SK-N-SH (cell line): ENCODE measurements at regions not wholly inside any gene's neighbourhood (a gene's known extent, or its start where the extent isn't known, plus 50 kb on each side); places are given as distances from the start of the nearest gene placed in this dataset.

Experiments used
- CTCF ChIA-PET: fragments of 300-600, 350-600 bp; formaldehyde crosslinking; extraction: SDS; loops from one replicate; lab custom pipeline; 2021; lab: Yijun Ruan, JAX
- POLR2A ChIA-PET: fragments of 350-600 bp; sonication (Branson Sonifier 250); formaldehyde crosslinking; extraction: SDS; loops from one replicate; lab custom pipeline; 2020; ENCODE audit warnings: antibody characterized with exemption, inconsistent platforms; lab: Yijun Ruan, JAX
- DNase-seq: peaks from one replicate; pipeline ENCODE4 v3.0.0; 2012
- H2AFZ ChIP-seq: fragments of 200-600 bp; sonication (generic); 2 replicates; pipeline ENCODE4 v1.8.1; 2016; ENCODE audit warnings: antibody characterized with exemption, mild to moderate bottlenecking, low read depth
- H3F3A ChIP-seq: fragments of 200-600 bp; sonication (generic); replicated peaks from 2 replicates; pipeline ENCODE3; 2016; ENCODE audit warnings: antibody characterized with exemption, mild to moderate bottlenecking; ENCODE audit not compliant: insufficient read depth
- H3K27ac ChIP-seq, 2 experiments: fragments of 200-500 bp in 1 of 2; fragments of 200-600 bp in 1 of 2; sonication (Bioruptor generic) in 1 of 2; sonication (generic), shearing (Covaris generic) in 1 of 2; 2 replicates each; pipeline versions ENCODE4 v1.5.1 to v1.6.1; 2014 to 2016; ENCODE audit warnings: low read depth in 2 of 2, inconsistent platforms in 1 of 2, low read length in 1 of 2, mild to moderate bottlenecking in 1 of 2, mixed read lengths in 1 of 2
- H3K27me3 ChIP-seq: fragments of 200-600 bp; sonication (generic), shearing (Covaris generic); 2 replicates; pipeline ENCODE4 v1.6.1; 2016; ENCODE audit warnings: mixed run types; ENCODE audit not compliant: insufficient read depth
- H3K36me3 ChIP-seq, 2 experiments: fragments of 200-500 bp in 1 of 2; fragments of 200-600 bp in 1 of 2; sonication (Bioruptor generic) in 1 of 2; sonication (generic) in 1 of 2; replicated peaks in 1 of 2; 2 replicates each; pipeline versions ENCODE3 to v1.5.1; 2014 to 2016; ENCODE audit warnings: low read length in 1 of 2, mild to moderate bottlenecking in 1 of 2; ENCODE audit not compliant: insufficient read depth in 2 of 2, control insufficient read depth in 1 of 2
- H3K4me1 ChIP-seq, 2 experiments: fragments of 200-500 bp in 1 of 2; fragments of 200-600 bp in 1 of 2; sonication (Bioruptor generic) in 1 of 2; sonication (generic), shearing (Covaris generic) in 1 of 2; 2 replicates each; pipeline versions ENCODE4 v1.5.1 to v1.6.1; 2014 to 2016; ENCODE audit warnings: low read depth in 1 of 2, low read length in 1 of 2, mixed run types in 1 of 2; ENCODE audit not compliant: insufficient read depth in 2 of 2, control insufficient read depth in 1 of 2
- H3K4me2 ChIP-seq: fragments of 200-600 bp; sonication (generic), shearing (Covaris generic); 2 replicates; pipeline ENCODE4 v1.6.1; 2017; ENCODE audit warnings: mixed run types
- H3K4me3 ChIP-seq, 2 experiments: fragments of 200-500 bp in 1 of 2; fragments of 200-600 bp in 1 of 2; sonication (Bioruptor generic) in 1 of 2; sonication (generic), shearing (Covaris generic) in 1 of 2; 2 replicates each; pipeline versions ENCODE4 v1.5.1 to v1.8.1; 2014 to 2016; ENCODE audit warnings: low read depth in 2 of 2, inconsistent platforms in 1 of 2, low read length in 1 of 2, mild to moderate bottlenecking in 1 of 2, mixed read lengths in 1 of 2, moderate library complexity in 1 of 2
- H3K79me2 ChIP-seq: fragments of 200-600 bp; sonication (generic); 2 replicates; pipeline ENCODE4 v1.8.1; 2017; ENCODE audit warnings: mild to moderate bottlenecking; ENCODE audit not compliant: insufficient read depth
- H3K9ac ChIP-seq: fragments of 200-600 bp; sonication (generic); 2 replicates; pipeline ENCODE4 v1.6.1; 2017; ENCODE audit warnings: mixed run types
- H3K9me2 ChIP-seq: fragments of 200-600 bp; sonication (generic); 2 replicates; pipeline ENCODE4 v1.6.1; 2017; ENCODE audit warnings: mixed run types
- H3K9me3 ChIP-seq: fragments of 200-600 bp; sonication (generic); 2 replicates; pipeline ENCODE4 v1.6.1; 2017; ENCODE audit warnings: mixed run types, mild to moderate bottlenecking, moderate library complexity
- H4K20me1 ChIP-seq: fragments of 200-600 bp; sonication (generic); 2 replicates; pipeline ENCODE4 v1.6.1; 2017; ENCODE audit warnings: mild to moderate bottlenecking, mixed run types; ENCODE audit not compliant: insufficient read depth
- CHD2 ChIP-seq: fragments of 150-350 bp; IDR thresholded peaks from 2 replicates; pipeline ENCODE4 v1.6.1; 2018; ENCODE audit warnings: low read length; ENCODE audit not compliant: partially characterized antibody
- EP300 ChIP-seq, 2 experiments: IDR thresholded peaks; 2 replicates each; pipeline versions ENCODE4 v1.4.0 to v1.6.1; 2012; ENCODE audit warnings: borderline replicate concordance in 1 of 2, low read depth in 1 of 2, low read length in 1 of 2
- FOXM1 ChIP-seq: IDR thresholded peaks from 2 replicates; pipeline ENCODE4 v1.4.0; 2012; ENCODE audit warnings: low read depth, mild to moderate bottlenecking
- RCOR1 ChIP-seq: fragments of 150-350 bp; IDR thresholded peaks from 2 replicates; pipeline ENCODE4 v1.6.1; 2017; ENCODE audit warnings: antibody characterized with exemption, low read length
- REST ChIP-seq: IDR thresholded peaks from 2 replicates; pipeline ENCODE4 v1.6.1; 2012; ENCODE audit warnings: mild to moderate bottlenecking, low read depth, low read length, moderate library complexity
- RXRA ChIP-seq: IDR thresholded peaks from 2 replicates; pipeline ENCODE4 v1.4.0; 2012; ENCODE audit warnings: low read depth, mild to moderate bottlenecking, borderline replicate concordance
- TAF1 ChIP-seq: IDR thresholded peaks from 2 replicates; pipeline ENCODE4 v1.6.1; 2012; ENCODE audit warnings: low read depth, mild to moderate bottlenecking, low read length, moderate library complexity, borderline replicate concordance
- TCF12 ChIP-seq: IDR thresholded peaks from 2 replicates; pipeline ENCODE4 v1.4.0; 2012
- USF1 ChIP-seq: IDR thresholded peaks from 2 replicates; pipeline ENCODE4 v1.4.0; 2012; ENCODE audit warnings: low read depth, borderline replicate concordance
- ZBTB33 ChIP-seq: IDR thresholded peaks from 2 replicates; pipeline ENCODE4 v1.4.0; 2012; ENCODE audit warnings: low read depth, borderline replicate concordance
- WGBS: methylation state at CpG from one replicate; pipeline ENCODE4 v1.1.6; 2017; ENCODE audit warnings: low lambda C conversion rate; 5-methylcytosine and 5-hydroxymethylcytosine counted together

DNA sequence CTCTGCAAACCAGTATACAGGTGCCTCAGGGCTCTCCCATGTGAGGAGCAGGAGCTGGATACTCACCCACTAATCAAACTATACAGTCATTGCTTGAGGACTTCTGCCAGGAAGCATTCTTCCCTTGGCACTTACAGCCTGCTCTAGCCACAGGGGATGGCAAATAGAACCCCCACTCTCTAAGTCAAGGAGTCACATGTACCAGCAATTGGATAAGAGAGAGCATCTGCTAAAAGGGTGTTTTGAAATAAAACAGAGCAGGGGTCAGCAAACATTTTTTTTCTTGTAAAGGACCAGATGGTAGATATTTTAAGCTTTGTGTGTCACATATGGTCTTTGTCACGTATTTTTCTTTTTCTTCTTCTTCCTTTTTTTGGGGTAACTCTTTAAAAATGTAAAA, 865.2 kb upstream of the GHITM start (continued):
- TF ChIP-seq REST = no peak
- TF ChIP-seq EP300 (IDR thresholded peaks at IDR 0.05; ENCODE audit: borderline replicate concordance in 1 of 2, low read depth in 1 of 2, low read length in 1 of 2) = peak; percentile 39 to 97; a peak in 3 of 4 replicates
- peak; percentile 85 for TF ChIP-seq CHD2
- no peak for TF ChIP-seq USF1
- TF ChIP-seq RCOR1 = peak; percentile 89

GRCh38 chr10:83276971-83277370, 862.3 kb upstream of the GHITM start:
- Histone ChIP-seq H2AFZ (no peak overlapping the region), H3K9ac (no peak overlapping the region), H4K20me1 (no peaks in the 10 kb centered on the region), H3K27ac (no peak overlapping the region), H3K36me3 (no peaks in the 10 kb centered on the region), H3K4me1 (peaks cover 0 to 10% of the 10 kb centered on the region in 2 experiments; a peak in 2 of 4 replicates), H3F3A (no peaks in the 10 kb centered on the region), H3K4me2 (no peak overlapping the region), H3K79me2 (no peaks in the 10 kb centered on the region), H3K4me3 (no peak overlapping the region), H3K9me3 (no peaks in the 10 kb centered on the region), H3K27me3 (no peaks in the 10 kb centered on the region), H3K9me2 (no peaks in the 10 kb centered on the region)
- TF ChIP-seq FOXM1 (no peak), EP300 (IDR thresholded peaks at IDR 0.05; ENCODE audit: borderline replicate concordance in 1 of 2, low read depth in 1 of 2, low read length in 1 of 2) (no peak)
- POLR2A ChIA-PET = no interaction called here
- 41% methylated on average over 2 of the region's 2 CpGs for WGBS
- CTCF ChIA-PET = no interaction called here
- no peak for DNase-seq

DNA sequence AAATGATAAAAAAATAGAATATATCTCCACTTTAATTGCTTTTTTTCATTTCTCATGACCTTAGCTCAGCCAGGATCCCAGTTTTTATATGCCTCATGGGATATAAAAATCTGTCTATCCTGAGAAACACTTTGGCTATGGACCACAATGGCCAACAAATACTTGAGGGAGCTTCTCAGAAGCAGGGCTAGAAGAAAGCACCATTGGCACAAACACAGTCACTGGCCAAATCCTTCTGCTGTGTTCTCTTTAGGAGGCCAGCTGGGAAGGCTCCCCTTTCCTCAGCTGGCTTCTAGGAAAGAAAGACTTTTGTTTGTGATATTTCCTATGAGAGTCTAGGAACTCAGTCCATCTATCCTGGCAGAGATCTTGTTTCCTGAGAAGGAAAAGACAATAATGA, 856.2 kb upstream of the GHITM start:
- Histone ChIP-seq H3K4me2 (no peak overlapping the region), H3K79me2 (no peaks in the 10 kb centered on the region)

More for the DNA sequence above, 856.2 kb upstream of the GHITM start:
- Histone ChIP-seq H3K27me3 (no peaks in the 10 kb centered on the region), H3K36me3 (no peaks in the 10 kb centered on the region), H3K27ac (no peak overlapping the region), H3K9ac (no peak overlapping the region), H3K9me2 (no peaks in the 10 kb centered on the region), H3K4me3 (no peak overlapping the region), H3K9me3 (no peaks in the 10 kb centered on the region), H4K20me1 (no peaks in the 10 kb centered on the region), H3F3A (no peaks in the 10 kb centered on the region), H2AFZ (no peak overlapping the region), H3K4me1 (no peaks in the 10 kb centered on the region)
- ChIA-PET POLR2A (no interaction called here), CTCF (no interaction called here)
- no peak for TF ChIP-seq RXRA
- TF ChIP-seq ZBTB33 = no peak
- no peak for TF ChIP-seq TCF12
- TF ChIP-seq TAF1 = no peak
- no peak for DNase-seq
